GM23248 (cell line): ENCODE measurements at regions not wholly inside any gene's neighbourhood (a gene's known extent, or its start where the extent isn't known, plus 50 kb on each side); places are given as distances from the start of the nearest gene placed in this dataset.

Experiments used
- DNase-seq: peaks from one replicate; pipeline ENCODE4 v3.0.0-alpha.2; 2015
- H2AFZ ChIP-seq: fragments of 200-600 bp; sonication (generic); 2 replicates; pipeline ENCODE4 v1.6.1; 2016; ENCODE audit warnings: antibody characterized with exemption
- H3F3A ChIP-seq: fragments of 200-600 bp; sonication (generic); 2 replicates; pipeline ENCODE4 v1.6.1; 2016; ENCODE audit warnings: mild to moderate bottlenecking, antibody characterized with exemption, mixed run types; ENCODE audit not compliant: insufficient read depth
- H3K27ac ChIP-seq: fragments of 200-600 bp; sonication (generic); 2 replicates; pipeline ENCODE4 v1.5.1; 2016; ENCODE audit warnings: mild to moderate bottlenecking
- H3K27me3 ChIP-seq: fragments of 200-600 bp; sonication (generic); replicated peaks from 2 replicates; pipeline ENCODE4 v1.6.1; 2016; ENCODE audit warnings: mild to moderate bottlenecking; ENCODE audit not compliant: insufficient read depth
- H3K36me3 ChIP-seq: fragments of 200-600 bp; sonication (generic); 2 replicates; pipeline ENCODE4 v1.6.1; 2016; ENCODE audit warnings: low read depth, mild to moderate bottlenecking
- H3K4me1 ChIP-seq: fragments of 200-600 bp; sonication (generic); 2 replicates; pipeline ENCODE4 v1.6.1; 2016; ENCODE audit warnings: mild to moderate bottlenecking; ENCODE audit not compliant: insufficient read depth
- H3K4me2 ChIP-seq: fragments of 200-600 bp; sonication (generic); one replicate; pipeline ENCODE4 v1.6.1; 2016; ENCODE audit warnings: mild to moderate bottlenecking; ENCODE audit not compliant: unreplicated experiment
- H3K4me3 ChIP-seq: fragments of 200-600 bp; sonication (generic); 2 replicates; pipeline ENCODE4 v1.5.1; 2016; ENCODE audit warnings: mild to moderate bottlenecking
- H3K79me2 ChIP-seq: fragments of 200-600 bp; sonication (generic); 2 replicates; pipeline ENCODE4 v1.6.1; 2016; ENCODE audit warnings: mild to moderate bottlenecking; ENCODE audit not compliant: insufficient read depth
- H3K9ac ChIP-seq: fragments of 200-600 bp; sonication (generic); 2 replicates; pipeline ENCODE4 v1.6.1; 2016; ENCODE audit warnings: mild to moderate bottlenecking
- H3K9me2 ChIP-seq: fragments of 200-600 bp; sonication (generic); 2 replicates; pipeline ENCODE4 v1.6.1; 2016; ENCODE audit warnings: mixed run types, mild to moderate bottlenecking, moderate library complexity; ENCODE audit not compliant: insufficient read depth
- H3K9me3 ChIP-seq: fragments of 200-600 bp; sonication (generic); one replicate; pipeline ENCODE4 v1.6.1; 2017; ENCODE audit warnings: low read depth
- H4K20me1 ChIP-seq: fragments of 200-600 bp; sonication (generic); 2 replicates; pipeline ENCODE4 v1.6.0; 2016; ENCODE audit not compliant: insufficient read depth
- EZH2 ChIP-seq: fragments of 200-600 bp; sonication (generic); IDR thresholded peaks from 2 replicates; pipeline ENCODE4 v1.6.1; 2018; ENCODE audit warnings: antibody characterized with exemption, mild to moderate bottlenecking; ENCODE audit not compliant: insufficient read depth, poor library complexity, severe bottlenecking
- EZH2phosphoT487 ChIP-seq: fragments of 200-600 bp; sonication (generic); IDR thresholded peaks from 2 replicates; pipeline ENCODE4 v1.6.1; 2018; ENCODE audit warnings: antibody characterized with exemption, moderate library complexity, mild to moderate bottlenecking, low read depth; ENCODE audit not compliant: insufficient read depth
- WGBS, 2 experiments: methylation state at CpG; one replicate each; pipeline ENCODE4 v1.1.6; 2015 to 2017; ENCODE audit warnings: low lambda C conversion rate in 2 of 2, low coverage in 1 of 2; ENCODE audit errors: missing lambda C conversion rate in 2 of 2; 5-methylcytosine and 5-hydroxymethylcytosine counted together
- in situ Hi-C: fragments of 300-500 bp; cut with MboI; formaldehyde crosslinking; loops from 2 replicates; pipeline ENCODE4 v1.15.0; 2020

DNA sequence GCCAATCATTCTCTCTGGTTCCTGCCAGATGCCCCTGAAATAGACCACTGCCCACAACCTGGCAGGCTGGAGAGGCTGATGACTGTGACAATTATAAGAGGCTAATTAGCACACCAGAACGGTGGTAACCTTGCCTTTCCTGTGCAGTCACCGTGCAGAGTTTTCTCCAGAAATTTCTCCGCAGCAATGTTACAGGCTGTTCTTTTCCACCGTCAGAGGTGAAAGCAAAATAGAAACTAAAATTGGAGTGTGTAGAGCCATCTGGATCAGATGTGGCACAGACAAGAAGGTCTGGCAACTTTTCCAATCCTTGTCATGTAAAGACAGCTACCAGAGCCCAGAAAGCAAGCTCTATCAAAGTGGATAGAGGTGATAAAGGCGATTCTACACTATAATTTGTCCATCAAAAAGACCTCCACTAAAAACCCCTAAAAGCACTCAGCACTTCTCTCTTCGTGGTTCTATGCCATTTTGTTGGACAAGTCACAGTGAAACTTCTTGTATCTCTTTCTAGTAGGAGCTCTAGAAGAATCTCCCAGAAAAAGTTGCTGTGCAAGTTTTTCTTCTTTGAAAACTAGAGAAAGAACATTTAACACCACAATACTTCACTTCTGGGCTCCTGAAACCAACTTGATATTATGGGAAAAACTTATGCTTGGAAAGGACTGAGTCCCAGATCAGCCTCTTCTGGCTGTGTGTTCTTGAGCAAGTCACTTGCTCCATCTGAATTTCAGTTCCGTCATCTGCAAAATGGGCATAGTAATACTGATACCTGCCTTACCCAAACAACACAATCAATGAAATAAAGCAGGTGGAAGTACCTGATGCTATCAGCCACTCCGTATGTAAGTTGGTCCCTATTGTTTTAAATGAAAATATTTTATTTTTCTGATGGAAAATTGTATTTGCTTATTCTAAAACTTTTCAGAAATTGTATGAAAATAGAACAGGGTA, 295.6 kb upstream of the DLGAP1 start:
- H3K27ac ChIP-seq, result no peak overlapping the region
- H3K36me3 ChIP-seq, result no peaks in the 10 kb centered on the region
- no peak for DNase-seq
- in situ Hi-C loops, result no loop called here
- no peak overlapping the region for H3K4me2 ChIP-seq
- H3K9me3 ChIP-seq, result no peaks in the 10 kb centered on the region
- H2AFZ ChIP-seq, result no peak overlapping the region
- H3F3A ChIP-seq, result no peaks in the 10 kb centered on the region
- no peaks in the 10 kb centered on the region for H3K27me3 ChIP-seq
- H3K9ac ChIP-seq, result no peak overlapping the region
- H3K9me2 ChIP-seq, result no peaks in the 10 kb centered on the region
- no peaks in the 10 kb centered on the region for H4K20me1 ChIP-seq
- H3K4me3 ChIP-seq, result no peak overlapping the region
- H3K79me2 ChIP-seq, result no peaks in the 10 kb centered on the region
- H3K4me1 ChIP-seq, result no peaks in the 10 kb centered on the region
- WGBS, 2 experiments, result 17 to 19% methylated on average over 8 of the region's 8 CpGs
- TF ChIP-seq EZH2 (no peak), EZH2phosphoT487 (no peak)

GRCh38 chr18:4748975-4749374, 293.9 kb upstream of the DLGAP1 start:
- 22 to 25% methylated on average over 5 of the region's 5 CpGs for WGBS, 2 experiments
- H3K9ac ChIP-seq, result no peak overlapping the region
- no peak overlapping the region for H3K27ac ChIP-seq
- H3K9me2 ChIP-seq, result no peaks in the 10 kb centered on the region
- H3K79me2 ChIP-seq, result no peaks in the 10 kb centered on the region
- in situ Hi-C loops, result no loop called here
- H3K4me1 ChIP-seq, result no peaks in the 10 kb centered on the region
- H3K4me2 ChIP-seq, result no peak overlapping the region
- no peak overlapping the region for H3K4me3 ChIP-seq
- TF ChIP-seq EZH2 (no peak), EZH2phosphoT487 (no peak)
- H2AFZ ChIP-seq, result no peak overlapping the region
- no peaks in the 10 kb centered on the region for H3F3A ChIP-seq
- no peak for DNase-seq
- H3K36me3 ChIP-seq, result no peaks in the 10 kb centered on the region
- no peaks in the 10 kb centered on the region for H4K20me1 ChIP-seq
- no peaks in the 10 kb centered on the region for H3K9me3 ChIP-seq
- no peaks in the 10 kb centered on the region for H3K27me3 ChIP-seq

DNA sequence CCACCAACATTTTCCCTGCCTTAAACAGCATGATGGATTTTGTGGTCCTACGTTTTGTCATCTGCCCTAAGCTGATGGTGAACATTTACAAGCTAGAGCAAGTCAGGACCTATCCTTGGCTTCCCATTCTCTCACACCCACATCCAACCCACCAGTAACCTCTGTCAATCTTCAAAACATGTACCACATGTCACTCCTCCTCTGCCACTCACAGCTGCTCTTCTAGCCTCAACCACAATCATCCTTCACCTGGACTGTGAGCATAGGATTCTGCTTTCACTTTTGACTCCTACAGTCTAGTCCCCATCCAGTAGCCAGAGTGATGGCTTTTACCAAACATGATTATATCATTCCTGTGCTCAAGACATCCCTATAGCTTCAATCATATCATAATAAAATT, 279.8 kb upstream of the DLGAP1 start:
- no peak for DNase-seq
- Histone ChIP-seq H3K9ac (no peak overlapping the region), H3K4me3 (no peak overlapping the region), H3K4me1 (no peaks in the 10 kb centered on the region), H3K27me3 (no peaks in the 10 kb centered on the region), H3K36me3 (no peaks in the 10 kb centered on the region), H3K9me3 (no peaks in the 10 kb centered on the region), H3K27ac (no peak overlapping the region), H4K20me1 (no peaks in the 10 kb centered on the region), H2AFZ (no peak overlapping the region), H3K79me2 (no peaks in the 10 kb centered on the region), H3K4me2 (no peak overlapping the region), H3F3A (no peaks in the 10 kb centered on the region), H3K9me2 (no peaks in the 10 kb centered on the region)
- TF ChIP-seq EZH2phosphoT487, result no peak
- no peak for TF ChIP-seq EZH2
- 0% methylated on average over 1 of the region's 1 CpG for WGBS, 2 experiments
- in situ Hi-C loops, result no loop called here

DNA sequence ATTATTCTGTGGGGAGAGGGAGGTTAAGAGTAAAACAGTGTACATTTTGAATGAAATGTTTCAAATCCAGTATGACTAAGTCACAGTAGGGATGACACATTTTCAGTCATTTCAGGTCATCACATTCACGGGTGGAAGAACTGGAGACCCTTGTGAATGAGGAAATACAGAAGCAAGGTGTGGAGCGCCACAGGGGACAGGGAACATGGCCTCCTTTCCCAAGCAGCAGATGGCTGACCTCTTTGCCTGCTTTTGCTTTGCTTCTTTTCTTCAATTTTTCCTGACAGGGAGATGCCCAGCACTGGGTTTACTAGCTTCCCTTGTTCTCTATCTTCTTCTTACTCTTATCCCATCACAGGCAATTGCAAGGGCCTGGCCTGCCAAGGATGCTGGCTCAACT, 278.9 kb upstream of the DLGAP1 start:
- no peak overlapping the region for H3K4me2 ChIP-seq
- H3K9ac ChIP-seq, result no peak overlapping the region
- H3K9me3 ChIP-seq, result no peaks in the 10 kb centered on the region
- no peak overlapping the region for H3K4me3 ChIP-seq
- H3K27me3 ChIP-seq, result no peaks in the 10 kb centered on the region
- WGBS, 2 experiments, result 5 to 11% methylated on average over 2 of the region's 2 CpGs
- no peaks in the 10 kb centered on the region for H4K20me1 ChIP-seq
- no peak overlapping the region for H2AFZ ChIP-seq
- no peaks in the 10 kb centered on the region for H3K4me1 ChIP-seq
- H3K79me2 ChIP-seq, result no peaks in the 10 kb centered on the region
- no peak overlapping the region for H3K27ac ChIP-seq
- TF ChIP-seq EZH2 (no peak), EZH2phosphoT487 (no peak)
- no peaks in the 10 kb centered on the region for H3K9me2 ChIP-seq
- no peaks in the 10 kb centered on the region for H3K36me3 ChIP-seq
- no peaks in the 10 kb centered on the region for H3F3A ChIP-seq
- no peak for DNase-seq
- in situ Hi-C loops, result no loop called here

DNA sequence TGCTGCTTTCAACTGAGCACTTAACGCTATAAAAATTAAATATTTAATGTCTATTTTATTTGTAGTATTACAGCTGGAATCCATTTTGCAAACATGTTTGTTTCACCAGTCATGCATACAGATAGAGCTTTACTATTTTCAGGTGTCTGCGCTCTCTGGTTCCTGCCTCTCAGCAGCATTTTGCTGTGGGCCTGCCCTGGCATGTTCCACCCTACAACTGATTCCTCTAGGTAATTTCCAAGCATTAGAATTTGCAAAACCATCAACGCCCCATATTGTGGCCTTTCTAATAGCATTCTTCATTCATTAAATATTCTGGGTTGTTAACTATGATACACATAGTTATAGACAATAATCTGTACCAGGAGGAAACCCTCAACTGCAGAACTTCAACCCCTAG, 266.4 kb upstream of the DLGAP1 start:
- in situ Hi-C loops, result no loop called here
- no peaks in the 10 kb centered on the region for H3K9me2 ChIP-seq
- no peak for TF ChIP-seq EZH2phosphoT487
- TF ChIP-seq EZH2, result no peak
- no peaks in the 10 kb centered on the region for H3F3A ChIP-seq
- no peak overlapping the region for H3K4me3 ChIP-seq
- no peaks in the 10 kb centered on the region for H3K79me2 ChIP-seq
- no peak for DNase-seq
- no peaks in the 10 kb centered on the region for H3K4me1 ChIP-seq
- H4K20me1 ChIP-seq, result no peaks in the 10 kb centered on the region
- H3K27me3 ChIP-seq, result no peaks in the 10 kb centered on the region
- WGBS, 2 experiments, result 41 to 43% methylated on average over 3 of the region's 3 CpGs
- H3K36me3 ChIP-seq, result no peaks in the 10 kb centered on the region
- no peak overlapping the region for H3K27ac ChIP-seq
- H2AFZ ChIP-seq, result no peak overlapping the region
- no peaks in the 10 kb centered on the region for H3K9me3 ChIP-seq
- no peak overlapping the region for H3K4me2 ChIP-seq
- H3K9ac ChIP-seq, result no peak overlapping the region
